ENCODE measurements at regions not wholly inside any gene's neighbourhood (a gene's known extent, or its start where the extent isn't known, plus 50 kb on each side); places are given as distances from the start of the nearest gene placed in this dataset.

GRCh38 chr5:174545926-174546325, 178.5 kb upstream of the MSX2 start:
- no peak for TF ChIP-seq POLR2A (IDR thresholded peaks at IDR 0.05; ENCODE audit: low read depth, low read length)
- no peak for TF ChIP-seq TAF1 (IDR thresholded peaks at IDR 0.05; ENCODE audit: borderline replicate concordance, low read depth, low read length)

Measured in GM12892 (cell line).